ENCODE measurements at regions not wholly inside any gene's neighbourhood (a gene's known extent, or its start where the extent isn't known, plus 50 kb on each side); places are given as distances from the start of the nearest gene placed in this dataset.
"Not testable (repeated sequence)": the region's sequence is repeated elsewhere in the genome, so short reads cannot be mapped to it uniquely, and the experiment has no call there.

DNA sequence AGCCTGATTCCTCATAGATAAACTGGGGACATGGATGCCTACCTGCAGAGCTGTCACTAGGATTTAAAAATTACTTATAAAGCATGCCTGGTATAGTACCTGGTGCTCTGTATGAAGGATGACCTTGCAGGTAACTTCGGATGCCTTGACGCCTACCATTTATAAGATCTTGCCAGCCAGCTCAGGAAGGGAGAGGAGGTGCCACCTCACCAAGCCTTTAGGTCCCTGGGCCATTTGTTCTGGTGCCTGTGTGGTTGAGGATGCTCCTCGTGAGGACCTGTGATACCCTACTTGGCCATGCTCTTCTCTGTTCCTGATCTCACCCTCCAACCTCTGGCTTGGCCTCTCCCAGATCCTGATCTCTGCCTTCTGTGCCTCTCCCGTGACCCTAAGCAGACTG is 85.2 kb downstream of the FDX1 start:
- no peak for DNase-seq (ENCODE audit: low spot score)

DNA sequence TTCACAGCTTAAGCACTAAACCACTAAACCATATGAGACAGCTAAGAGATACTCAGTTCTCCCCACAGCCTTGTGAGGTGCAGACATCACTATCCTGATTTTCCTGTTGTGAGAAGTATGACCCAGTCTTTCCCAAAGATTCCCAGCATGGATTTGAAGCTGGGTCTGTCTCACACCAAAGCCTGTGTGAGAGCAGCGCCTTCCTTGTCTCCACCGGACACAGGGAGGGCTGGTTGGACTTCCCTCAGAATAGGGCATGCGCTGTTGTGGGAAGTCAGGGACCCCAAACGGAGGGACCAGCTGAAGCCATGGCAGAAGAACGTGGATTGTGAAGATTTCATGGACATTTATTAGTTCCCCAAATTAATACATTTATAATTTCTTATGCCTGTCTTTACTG is 87.6 kb downstream of the FDX1 start:
- DNase-seq (ENCODE audit: low spot score) = not testable (repeated sequence)

DNA sequence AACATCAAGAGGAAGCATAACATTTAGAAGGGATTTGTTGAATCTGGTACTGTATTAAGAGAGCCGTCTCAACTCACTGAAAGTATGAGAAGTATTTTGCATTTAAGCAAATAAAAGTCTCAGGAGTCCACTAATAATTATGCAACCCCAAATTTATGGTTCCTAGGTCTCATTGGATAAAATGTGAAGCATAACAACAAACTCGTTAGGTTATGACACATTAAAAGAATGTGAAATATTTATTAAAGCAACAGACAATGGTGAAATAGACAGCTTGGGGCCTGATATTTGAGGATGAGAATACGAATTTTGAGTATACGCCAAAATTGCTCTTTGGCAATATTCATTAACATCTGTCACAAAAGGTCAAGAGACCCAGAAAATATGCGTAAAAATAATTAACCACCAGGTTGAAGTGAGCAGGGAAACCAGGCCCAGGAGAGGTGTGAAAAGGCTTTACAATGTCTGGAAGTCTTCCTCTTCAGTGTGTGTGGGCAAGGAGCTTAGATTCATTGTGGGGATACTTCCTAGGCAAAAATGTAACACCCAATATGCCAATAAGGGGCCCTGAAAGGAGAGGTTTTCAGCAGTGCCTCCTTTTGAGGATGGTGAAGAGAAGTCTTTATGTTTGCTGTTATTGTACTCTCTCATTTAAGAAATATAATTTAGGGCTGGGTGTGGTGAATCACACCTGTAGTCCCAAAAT is 89.2 kb downstream of the FDX1 start:
- peak; percentile 57 for DNase-seq (ENCODE audit: low spot score)

DNA sequence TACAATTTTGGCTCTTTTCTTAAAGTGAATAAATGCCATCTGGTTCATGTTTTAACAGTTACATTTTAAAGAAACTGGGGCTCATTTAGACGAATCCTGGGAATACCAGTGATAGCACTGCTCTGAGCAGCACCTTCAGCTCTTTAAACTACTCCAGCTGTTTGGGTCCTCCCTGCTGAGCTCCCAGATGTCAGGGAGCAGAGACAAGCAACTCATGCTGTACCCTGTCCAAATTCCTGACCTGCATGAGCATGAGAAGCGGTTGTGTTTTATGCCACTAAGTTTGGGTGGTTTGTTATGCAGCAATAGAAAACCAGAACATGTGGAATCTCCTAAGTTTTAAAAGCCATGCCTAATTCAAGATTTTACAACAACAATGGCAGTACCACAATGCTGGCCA is 90.0 kb downstream of the FDX1 start:
- no peak for DNase-seq (ENCODE audit: low spot score)

DNA sequence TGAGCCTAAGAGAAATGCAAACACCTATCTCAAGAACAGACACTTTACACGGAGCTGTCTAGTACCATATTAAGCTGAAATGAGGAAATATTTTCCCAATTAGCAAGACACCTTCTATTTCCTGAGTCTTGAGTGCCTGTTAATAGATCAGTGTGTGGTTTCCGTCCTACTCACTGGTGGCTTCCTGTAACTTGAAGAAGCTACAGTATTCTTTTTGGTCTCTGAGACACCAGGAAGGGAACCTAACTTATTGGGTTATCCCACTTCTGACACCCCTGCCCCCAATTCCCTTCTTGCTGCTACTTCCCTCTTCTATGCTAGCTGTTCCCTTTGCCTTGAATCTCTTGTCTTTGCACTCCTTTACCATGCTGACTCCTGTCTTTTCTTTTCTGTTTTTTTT is 92.7 kb downstream of the FDX1 start:
- no peak for DNase-seq (ENCODE audit: low spot score)

DNA sequence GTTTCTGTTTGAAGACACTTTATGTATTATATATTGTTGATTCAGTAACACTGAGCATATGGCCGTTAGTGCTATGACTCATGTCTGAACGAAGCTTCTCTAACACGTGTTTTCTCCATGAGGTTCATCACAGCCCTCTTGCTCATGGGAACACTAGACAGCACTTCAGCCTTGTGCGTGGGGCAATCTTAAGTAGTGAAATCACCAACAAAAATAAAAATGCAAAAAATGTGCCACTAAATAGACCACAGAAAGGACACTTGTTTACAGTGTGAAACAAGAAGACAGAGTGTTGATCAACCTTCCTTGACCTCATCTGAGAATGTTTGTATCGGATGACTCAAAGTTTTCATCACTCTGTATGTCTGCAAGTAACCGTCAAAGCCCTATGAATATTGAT is 94.5 kb downstream of the FDX1 start:
- DNase-seq (ENCODE audit: low spot score) = peak; percentile 81

DNA sequence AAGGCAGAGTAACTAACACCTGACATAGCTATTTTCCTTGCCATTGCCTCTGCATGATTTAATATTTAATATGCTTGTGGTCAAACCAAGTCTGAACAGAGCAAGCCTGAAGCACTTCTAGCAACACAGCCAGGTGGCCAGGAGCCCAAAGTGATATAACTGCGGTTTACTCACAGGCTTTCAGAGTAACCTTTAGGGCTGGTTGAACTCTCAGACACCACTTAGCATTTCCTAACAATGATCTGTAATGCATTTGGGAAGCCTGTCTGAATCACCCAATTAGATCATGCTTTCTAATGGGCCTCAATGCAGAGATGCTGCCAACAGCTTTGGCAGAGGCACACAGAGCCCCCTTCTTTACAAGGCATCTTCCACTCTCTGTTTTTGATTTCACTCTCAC is 96.1 kb downstream of the FDX1 start:
- DNase-seq (ENCODE audit: low spot score) = peak; percentile 62

DNA sequence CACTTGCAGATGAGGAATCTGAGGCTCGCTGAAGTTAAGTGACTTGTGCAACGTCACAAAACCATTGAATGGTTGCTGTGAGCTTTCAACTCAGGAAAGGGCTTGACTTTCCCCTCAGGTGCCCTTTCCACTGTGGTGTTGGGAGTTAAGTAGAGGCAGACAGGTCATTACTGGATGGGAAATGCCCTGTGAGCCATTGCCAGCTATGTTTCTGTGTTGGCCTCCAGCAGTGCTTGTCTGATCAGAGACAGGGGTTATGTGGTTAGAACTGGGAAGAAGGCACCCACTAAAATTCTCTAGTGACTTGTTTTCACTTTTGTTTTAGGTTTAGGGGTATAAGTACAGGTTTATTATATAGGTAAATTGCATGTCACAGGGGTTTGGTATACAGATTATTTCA is 96.6 kb downstream of the FDX1 start:
- no peak for DNase-seq (ENCODE audit: low spot score)
